ENCODE measurements at regions not wholly inside any gene's neighbourhood (a gene's known extent, or its start where the extent isn't known, plus 50 kb on each side); places are given as distances from the start of the nearest gene placed in this dataset.

DNA sequence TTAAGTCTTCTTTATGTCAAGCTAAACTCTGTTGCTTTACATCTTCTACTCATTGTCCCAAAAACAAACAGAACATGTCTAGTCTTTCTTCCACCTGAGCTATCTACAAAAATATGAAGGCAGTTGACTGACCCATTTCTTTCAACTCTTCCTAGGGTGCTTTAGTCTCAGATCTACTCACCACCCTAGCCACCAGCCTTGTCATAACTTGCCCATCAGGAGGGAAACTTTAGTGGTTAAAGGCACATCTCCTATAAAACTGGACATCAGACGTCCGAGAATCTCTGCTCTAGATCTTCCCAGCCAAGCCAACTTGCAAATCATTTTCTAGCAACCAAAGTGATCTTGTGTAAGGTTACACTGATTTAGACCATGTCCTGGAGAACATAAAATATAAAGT lies 205.0 kb downstream of the ACTL7B start:
- no peaks in the 10 kb centered on the region for H4K20me1 ChIP-seq (ENCODE audit: insufficient read depth, low read length)
- no peaks in the 10 kb centered on the region for H3K9me3 ChIP-seq (ENCODE audit: low read length)
- no peaks in the 10 kb centered on the region for H3K9me2 ChIP-seq (ENCODE audit: low read depth, low read length)
- no peaks in the 10 kb centered on the region for H3F3A ChIP-seq (ENCODE audit: insufficient read depth, low read length)
- H3K4me3 ChIP-seq (ENCODE audit: low read depth, low read length, poor library complexity, severe bottlenecking) = no peak overlapping the region
- no peaks in the 10 kb centered on the region for H3K4me1 ChIP-seq (ENCODE audit: insufficient read depth, low read length, severe bottlenecking)
- H3K4me2 ChIP-seq (ENCODE audit: low read length) = no peak overlapping the region
- TF ChIP-seq, protein P1, sequence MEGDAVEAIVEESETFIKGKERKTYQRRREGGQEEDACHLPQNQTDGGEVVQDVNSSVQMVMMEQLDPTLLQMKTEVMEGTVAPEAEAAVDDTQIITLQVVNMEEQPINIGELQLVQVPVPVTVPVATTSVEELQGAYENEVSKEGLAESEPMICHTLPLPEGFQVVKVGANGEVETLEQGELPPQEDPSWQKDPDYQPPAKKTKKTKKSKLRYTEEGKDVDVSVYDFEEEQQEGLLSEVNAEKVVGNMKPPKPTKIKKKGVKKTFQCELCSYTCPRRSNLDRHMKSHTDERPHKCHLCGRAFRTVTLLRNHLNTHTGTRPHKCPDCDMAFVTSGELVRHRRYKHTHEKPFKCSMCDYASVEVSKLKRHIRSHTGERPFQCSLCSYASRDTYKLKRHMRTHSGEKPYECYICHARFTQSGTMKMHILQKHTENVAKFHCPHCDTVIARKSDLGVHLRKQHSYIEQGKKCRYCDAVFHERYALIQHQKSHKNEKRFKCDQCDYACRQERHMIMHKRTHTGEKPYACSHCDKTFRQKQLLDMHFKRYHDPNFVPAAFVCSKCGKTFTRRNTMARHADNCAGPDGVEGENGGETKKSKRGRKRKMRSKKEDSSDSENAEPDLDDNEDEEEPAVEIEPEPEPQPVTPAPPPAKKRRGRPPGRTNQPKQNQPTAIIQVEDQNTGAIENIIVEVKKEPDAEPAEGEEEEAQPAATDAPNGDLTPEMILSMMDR (IDR thresholded peaks at IDR 0.05; ENCODE audit: low read length) = no peak
- TF ChIP-seq EZH2 (IDR thresholded peaks at IDR 0.05; ENCODE audit: borderline replicate concordance, low read length) = no peak
- no peak overlapping the region for H3K27ac ChIP-seq (ENCODE audit: low read depth, low read length, poor library complexity, severe bottlenecking)
- no peak overlapping the region for H2AFZ ChIP-seq (ENCODE audit: low read length)
- H3K79me2 ChIP-seq (ENCODE audit: insufficient read depth, low read length) = no peaks in the 10 kb centered on the region
- H3K27me3 ChIP-seq (ENCODE audit: insufficient read depth, low read length) = no peaks in the 10 kb centered on the region
- no peaks in the 10 kb centered on the region for H3K36me3 ChIP-seq (ENCODE audit: insufficient read depth, low read length)
- H3K9ac ChIP-seq (ENCODE audit: low read length) = no peak overlapping the region

- TF ChIP-seq, protein P1 (IDR thresholded peaks at IDR 0.05; ENCODE audit: low read length) = no peak
- no peak for TF ChIP-seq EZH2 (IDR thresholded peaks at IDR 0.05; ENCODE audit: borderline replicate concordance, low read length)
- no peak overlapping the region for H3K4me3 ChIP-seq (ENCODE audit: low read depth, low read length, poor library complexity, severe bottlenecking)
- no peaks in the 10 kb centered on the region for H3K4me1 ChIP-seq (ENCODE audit: insufficient read depth, low read length, severe bottlenecking)
- H3K79me2 ChIP-seq (ENCODE audit: insufficient read depth, low read length) = no peaks in the 10 kb centered on the region
- H3K27ac ChIP-seq (ENCODE audit: low read depth, low read length, poor library complexity, severe bottlenecking) = no peak overlapping the region
- no peaks in the 10 kb centered on the region for H3K9me3 ChIP-seq (ENCODE audit: low read length)
- H3F3A ChIP-seq (ENCODE audit: insufficient read depth, low read length) = no peaks in the 10 kb centered on the region
- no peaks in the 10 kb centered on the region for H4K20me1 ChIP-seq (ENCODE audit: insufficient read depth, low read length)
- no peaks in the 10 kb centered on the region for H3K27me3 ChIP-seq (ENCODE audit: insufficient read depth, low read length)
- no peaks in the 10 kb centered on the region for H3K9me2 ChIP-seq (ENCODE audit: low read depth, low read length)
- no peak overlapping the region for H2AFZ ChIP-seq (ENCODE audit: low read length)
- H3K9ac ChIP-seq (ENCODE audit: low read length) = no peak overlapping the region
- no peaks in the 10 kb centered on the region for H3K36me3 ChIP-seq (ENCODE audit: insufficient read depth, low read length)
- no peak overlapping the region for H3K4me2 ChIP-seq (ENCODE audit: low read length)
Measured at GRCh38 chr9:108645520-108645919, 210.3 kb downstream of the ACTL7B start.

DNA sequence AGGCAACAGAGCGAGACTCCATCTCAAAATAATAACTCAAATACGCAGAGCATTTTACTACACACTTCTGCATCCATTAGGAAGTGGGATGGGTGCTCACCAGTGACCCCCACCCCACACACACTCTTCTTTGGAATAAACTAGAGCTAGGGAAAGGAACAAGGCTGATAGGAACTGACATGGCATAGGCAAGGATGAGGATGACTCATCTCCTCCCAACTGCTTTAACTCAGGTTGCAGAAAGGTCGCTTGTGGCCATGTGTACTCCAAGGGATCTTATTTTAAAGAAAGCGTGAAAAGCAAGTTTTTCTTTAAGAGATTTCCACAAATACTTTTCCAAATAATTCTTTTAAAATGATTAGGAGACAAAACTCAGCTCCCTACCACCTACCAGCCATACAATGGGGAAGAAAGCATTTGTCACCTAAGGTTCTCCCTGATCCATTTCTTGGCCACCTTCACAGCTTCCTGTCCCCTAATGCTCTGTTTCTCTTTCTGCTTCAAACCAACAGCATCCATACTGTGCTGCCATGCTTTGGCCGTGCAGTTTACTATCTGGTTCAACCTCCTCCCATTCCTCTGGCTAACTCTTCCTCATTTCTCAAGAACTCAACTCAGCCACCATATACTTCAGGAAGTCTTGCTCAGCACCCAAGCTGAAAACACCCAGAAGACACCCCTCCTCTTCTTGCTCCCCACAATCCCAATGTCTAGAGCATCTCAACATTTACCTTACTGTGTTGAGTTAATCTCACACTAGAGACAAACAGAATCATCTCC lies 211.9 kb downstream of the ACTL7B start:
- TF ChIP-seq, protein P1 (IDR thresholded peaks at IDR 0.05; ENCODE audit: low read length) = no peak
- no peak for TF ChIP-seq EZH2 (IDR thresholded peaks at IDR 0.05; ENCODE audit: borderline replicate concordance, low read length)
- H3K9me2 ChIP-seq (ENCODE audit: low read depth, low read length) = no peaks in the 10 kb centered on the region
- no peak overlapping the region for H2AFZ ChIP-seq (ENCODE audit: low read length)
- H3K4me1 ChIP-seq (ENCODE audit: insufficient read depth, low read length, severe bottlenecking) = no peaks in the 10 kb centered on the region
- no peaks in the 10 kb centered on the region for H3K79me2 ChIP-seq (ENCODE audit: insufficient read depth, low read length)
- no peaks in the 10 kb centered on the region for H3K9me3 ChIP-seq (ENCODE audit: low read length)
- H4K20me1 ChIP-seq (ENCODE audit: insufficient read depth, low read length) = no peaks in the 10 kb centered on the region
- no peak overlapping the region for H3K27ac ChIP-seq (ENCODE audit: low read depth, low read length, poor library complexity, severe bottlenecking)
- no peak overlapping the region for H3K4me2 ChIP-seq (ENCODE audit: low read length)
- H3F3A ChIP-seq (ENCODE audit: insufficient read depth, low read length) = no peaks in the 10 kb centered on the region
- no peaks in the 10 kb centered on the region for H3K27me3 ChIP-seq (ENCODE audit: insufficient read depth, low read length)
- no peak overlapping the region for H3K4me3 ChIP-seq (ENCODE audit: low read depth, low read length, poor library complexity, severe bottlenecking)
- no peaks in the 10 kb centered on the region for H3K36me3 ChIP-seq (ENCODE audit: insufficient read depth, low read length)
- no peak overlapping the region for H3K9ac ChIP-seq (ENCODE audit: low read length)

All from OCI-LY1 (cell line).